Glomerular visceral epithelial cell (primary cell): ENCODE measurements at regions not wholly inside any gene's neighbourhood (a gene's known extent, or its start where the extent isn't known, plus 50 kb on each side); places are given as distances from the start of the nearest gene placed in this dataset.
A peak's percentile ranks its signal among the peaks of the same experiment; 100 is the strongest.

Experiments used
- DNase-seq: peaks from one replicate; pipeline ENCODE4 v3.0.0-alpha.2; 2016; ENCODE audit errors: extremely low spot score

DNA sequence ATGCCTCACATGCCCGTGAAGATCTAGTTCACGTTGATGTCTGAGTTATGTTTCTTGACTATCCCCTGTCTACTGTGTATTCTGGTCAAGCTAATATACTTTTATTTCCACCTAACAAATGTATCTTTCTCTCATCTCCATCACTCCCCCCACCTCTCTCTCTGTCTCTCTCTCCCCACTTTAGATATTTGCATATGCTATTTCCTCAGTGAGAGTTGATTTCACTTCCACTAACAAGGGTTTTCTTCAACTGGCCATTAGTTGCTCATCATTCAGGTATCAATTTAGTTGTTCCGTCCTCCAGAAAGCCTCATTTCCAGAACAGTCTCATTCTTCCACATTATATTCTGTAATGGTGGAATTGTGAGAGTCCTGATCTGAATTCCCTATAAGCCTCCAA is 1777.8 kb upstream of the TENM3 start:
- DNase-seq = no peak

DNA sequence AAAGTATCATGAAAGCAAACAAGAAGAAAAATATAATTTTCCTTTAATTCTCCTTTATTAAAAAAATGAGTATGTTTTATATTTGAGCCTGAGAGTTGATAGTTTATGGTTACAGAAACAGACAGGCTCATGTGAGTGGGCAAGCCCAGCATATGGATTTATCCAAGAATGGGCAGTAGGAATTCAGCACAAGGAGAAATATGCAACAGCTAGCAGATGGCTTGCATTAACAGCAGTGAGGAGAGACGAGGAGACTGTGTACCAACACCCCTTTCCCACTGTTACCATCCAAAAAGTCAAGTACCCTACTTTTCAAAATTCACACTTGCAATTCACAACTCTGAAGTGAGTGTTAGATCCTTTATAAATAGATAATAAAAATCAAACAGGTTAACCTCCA is 1760.2 kb upstream of the TENM3 start:
- DNase-seq = no peak

DNA sequence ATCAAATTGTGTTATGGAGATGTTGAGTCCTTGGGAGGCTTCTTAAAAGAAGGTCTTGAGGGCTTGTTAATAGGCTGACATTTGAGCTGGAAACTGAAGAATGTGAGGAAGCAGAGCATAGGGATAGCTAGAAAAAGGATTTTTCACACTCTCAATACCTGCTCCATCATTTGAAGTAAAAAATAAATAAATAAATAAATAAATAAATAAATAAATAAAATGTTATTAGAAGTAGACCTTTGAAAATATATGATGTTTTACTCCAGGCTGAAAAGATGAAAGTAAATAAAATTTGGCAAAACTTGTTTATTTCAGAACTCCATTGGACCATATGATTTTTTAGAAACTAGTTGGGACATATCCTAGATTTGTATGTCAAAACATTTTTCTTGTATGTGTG is 1757.8 kb upstream of the TENM3 start:
- DNase-seq = no peak

DNA sequence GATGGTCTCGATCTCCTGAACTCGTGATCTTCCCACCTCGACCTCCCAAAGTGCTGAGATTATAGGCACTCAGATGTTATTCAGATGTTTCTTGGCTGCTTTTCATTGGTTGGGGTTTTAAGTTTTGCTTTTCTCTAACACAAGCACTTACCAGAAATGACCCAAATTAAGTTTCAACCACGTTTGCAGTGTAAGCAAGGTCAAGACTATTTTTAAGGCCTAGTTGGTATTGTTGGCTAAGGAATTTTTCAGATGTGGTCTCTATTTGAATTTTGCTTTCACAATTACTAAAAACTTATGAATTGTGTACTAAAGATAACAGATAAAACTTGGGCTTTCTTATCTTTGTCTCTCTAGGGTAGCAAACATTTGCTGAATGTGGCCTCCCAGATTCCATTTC is 1756.9 kb upstream of the TENM3 start:
- no peak for DNase-seq

DNA sequence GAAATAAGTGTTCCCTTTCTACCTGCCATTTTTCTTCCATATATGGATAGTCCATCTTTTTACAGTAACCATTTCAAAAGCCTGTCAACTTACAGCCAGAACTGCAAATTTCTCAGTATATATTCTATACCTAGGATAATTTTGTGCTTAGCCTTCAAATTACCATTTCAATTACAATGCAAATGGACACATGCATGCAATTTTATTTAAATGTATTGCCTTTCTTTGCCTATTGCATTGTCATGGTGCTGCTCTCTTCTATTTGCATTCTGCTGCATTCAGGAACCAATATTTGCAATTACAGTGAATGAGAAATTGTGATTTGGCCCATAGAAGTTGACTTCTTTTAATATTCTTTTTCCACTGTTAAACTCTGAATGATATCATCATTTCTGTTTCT is 1753.4 kb upstream of the TENM3 start:
- no peak for DNase-seq

DNA sequence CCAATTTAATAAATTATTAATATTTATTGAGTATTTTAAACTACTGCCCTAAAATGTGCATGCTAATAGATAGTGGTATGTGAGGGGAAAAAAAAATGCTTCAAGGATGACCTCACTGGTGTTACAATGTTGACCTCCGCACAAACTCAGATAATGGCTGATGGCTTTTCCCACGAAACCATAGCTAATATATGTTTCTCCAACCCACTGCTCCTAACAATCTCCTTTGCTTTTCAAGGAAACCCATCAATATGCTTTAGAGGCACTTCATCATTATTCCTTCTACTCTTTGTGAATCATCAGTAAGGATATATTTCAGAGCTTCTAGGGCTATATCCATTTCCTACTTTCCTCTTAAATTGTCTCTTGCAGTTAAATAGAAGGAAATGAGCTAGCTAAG is 1752.0 kb upstream of the TENM3 start:
- no peak for DNase-seq

DNA sequence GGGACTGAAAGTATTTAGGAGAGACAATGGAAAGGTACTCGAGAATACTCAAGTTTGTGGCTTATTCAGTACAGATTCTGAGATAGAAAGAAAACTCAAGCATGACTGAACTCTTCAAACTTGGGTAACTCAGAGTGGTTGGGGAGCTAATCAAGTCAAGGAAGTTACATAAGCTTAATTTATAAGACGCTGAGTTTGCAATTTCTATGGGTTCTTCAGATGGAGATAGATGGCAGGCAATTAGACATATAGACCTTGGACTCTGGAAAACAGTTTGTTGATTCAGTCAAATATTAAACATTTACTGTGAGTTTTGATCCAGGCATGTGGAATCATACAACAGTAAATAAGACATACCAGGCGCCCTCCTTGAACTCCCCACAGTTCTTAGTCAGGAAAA is 1749.9 kb upstream of the TENM3 start:
- DNase-seq = no peak

DNA sequence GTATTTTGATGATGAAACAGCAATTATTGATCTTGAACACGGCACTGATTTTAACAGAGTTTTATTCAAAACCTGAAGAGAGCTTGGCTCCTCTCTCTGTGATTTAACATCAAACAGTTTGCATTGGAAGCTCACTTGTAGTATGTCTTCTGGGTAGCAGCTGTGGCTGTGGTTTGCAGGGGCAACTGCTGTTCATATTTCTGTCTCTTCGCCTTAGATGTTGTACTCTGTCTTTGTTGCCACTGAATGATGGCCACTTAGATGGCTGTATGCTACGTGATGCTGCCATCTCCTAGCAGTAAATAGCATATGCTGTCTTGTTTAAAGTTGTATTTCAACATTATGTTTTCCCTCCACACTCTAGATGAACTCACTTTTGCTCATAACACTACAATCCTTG is 1743.0 kb upstream of the TENM3 start:
- no peak for DNase-seq

DNA sequence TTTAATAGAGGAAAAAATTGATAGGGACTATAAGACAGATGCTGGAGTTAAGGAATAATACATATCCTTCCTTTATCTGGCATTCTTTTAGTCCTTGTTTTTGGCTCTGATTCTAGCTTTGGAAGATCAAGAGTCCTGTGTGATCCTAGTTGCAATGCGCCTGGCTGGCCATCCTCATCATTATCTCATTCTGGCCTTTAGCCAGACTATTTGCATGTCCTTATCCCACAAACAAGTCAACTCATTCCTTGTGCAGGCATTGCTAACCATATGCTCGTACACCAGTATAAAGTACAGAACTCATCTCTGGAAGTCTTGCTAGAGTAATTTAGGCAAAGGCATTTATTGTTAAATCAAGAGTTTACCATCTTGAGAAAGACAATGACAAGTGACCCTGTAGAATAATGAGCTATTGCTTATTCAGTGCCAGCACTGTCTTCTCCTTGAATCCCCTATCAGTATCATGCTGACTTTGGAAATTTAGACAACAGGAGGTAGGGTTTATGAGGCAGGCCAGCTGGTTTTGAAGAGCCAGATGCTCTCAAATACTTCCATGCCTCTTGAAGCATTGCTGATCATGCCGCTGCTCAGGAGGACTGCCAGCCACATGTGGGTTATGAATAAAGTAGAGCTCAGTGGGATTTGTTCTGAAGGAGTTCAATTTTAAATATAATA is 1730.3 kb upstream of the TENM3 start:
- DNase-seq = no peak

DNA sequence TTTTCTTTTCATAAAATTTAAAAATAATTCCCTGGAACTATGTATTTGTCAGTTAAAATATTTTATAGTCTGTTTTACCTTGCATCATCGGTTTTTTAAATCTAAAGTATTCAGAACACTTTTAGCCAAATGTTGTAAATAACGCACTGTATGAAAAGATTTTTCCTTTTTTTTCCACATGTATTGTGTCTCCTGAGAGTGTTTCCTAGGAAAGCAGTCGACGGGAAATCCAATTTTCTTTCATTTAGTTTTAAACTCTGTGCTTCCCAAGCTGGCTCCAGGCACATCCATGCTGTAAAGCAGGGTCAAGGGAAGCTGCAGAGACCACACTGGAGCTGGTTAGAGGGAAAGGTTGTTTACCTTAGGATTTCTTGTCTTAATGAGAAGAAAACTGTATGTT is 1724.3 kb upstream of the TENM3 start:
- no peak for DNase-seq

DNA sequence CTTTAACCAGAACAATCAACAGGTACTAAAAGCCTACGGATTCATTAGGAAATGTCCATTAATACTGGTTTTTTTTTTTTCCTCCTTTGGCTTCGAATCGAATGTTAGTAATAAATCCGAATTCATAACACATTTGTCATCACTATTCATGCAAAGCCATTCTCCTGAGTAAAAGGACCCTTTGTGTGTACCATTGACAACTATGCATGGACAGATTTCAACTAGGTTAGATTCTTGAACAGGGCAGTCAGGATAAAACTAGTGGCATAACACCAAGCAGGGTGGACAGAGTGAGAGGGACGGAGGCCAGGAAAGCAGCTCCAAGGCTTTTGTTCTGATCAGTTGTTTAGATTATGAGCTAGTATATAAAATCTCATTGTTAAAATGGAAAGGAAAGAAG is 1722.0 kb upstream of the TENM3 start:
- peak; percentile 30 for DNase-seq

DNA sequence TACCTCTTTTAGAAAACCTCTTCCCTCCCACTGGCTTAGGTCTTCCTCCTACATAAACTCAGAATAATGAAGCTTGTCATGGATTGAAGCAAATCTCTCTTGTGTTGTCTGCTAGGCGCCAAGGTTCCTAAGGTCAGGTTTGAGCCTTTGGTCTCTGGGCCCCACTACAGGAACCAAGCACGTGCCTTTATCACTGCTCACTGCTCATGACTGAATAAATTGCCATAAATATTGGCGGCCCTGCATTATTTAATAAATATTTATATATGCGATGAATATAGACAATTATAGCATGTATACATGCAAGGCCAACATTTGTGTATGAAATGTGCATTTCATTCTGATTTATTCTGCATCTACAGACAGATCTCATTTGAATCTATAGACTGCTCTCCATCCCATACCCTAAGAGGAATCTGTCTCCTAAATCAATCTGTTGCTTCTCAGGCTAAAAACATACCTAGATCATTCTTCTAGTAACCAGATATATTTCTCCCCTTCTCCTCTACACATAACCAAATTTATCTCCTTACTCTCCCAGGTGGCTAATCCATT is 1717.6 kb upstream of the TENM3 start:
- DNase-seq = no peak

DNA sequence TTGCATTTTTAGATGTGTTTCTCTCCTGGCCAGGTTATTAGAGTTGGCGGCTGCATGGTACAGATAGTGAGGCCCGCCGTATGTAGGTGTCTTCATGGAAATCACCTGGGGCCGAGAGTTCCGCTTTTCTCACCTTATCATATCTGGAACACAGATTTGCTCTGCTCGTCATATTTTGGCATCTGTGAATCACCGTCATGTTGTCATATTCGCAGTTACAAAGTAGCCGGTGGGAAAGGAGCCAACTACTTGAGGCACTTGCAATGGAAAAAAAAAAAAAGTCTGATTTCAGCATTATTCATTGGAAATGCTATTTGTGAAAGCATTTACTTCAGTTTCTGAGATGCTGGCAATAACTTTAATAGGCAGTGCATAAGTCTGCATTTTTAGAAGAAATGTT is 1715.2 kb upstream of the TENM3 start:
- DNase-seq = no peak

DNA sequence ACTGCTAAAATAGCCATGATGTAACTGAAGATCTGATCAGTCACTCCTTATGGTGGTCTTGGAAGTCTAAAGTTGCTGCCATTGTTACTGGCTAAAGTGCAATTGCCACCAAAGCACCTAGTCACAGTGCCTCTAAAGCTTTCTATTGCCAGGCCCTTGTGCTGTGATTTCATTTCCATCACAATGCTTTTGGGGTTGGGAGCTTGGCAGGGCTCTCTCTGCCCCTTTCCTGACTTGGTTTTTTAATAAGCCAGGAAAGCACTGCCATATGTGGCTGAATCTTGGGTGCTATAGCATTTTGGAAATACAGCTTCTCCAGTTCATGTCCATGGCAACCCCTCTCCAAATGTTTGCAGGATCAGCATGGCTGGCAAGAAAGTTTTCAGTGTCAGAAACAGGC is 1712.4 kb upstream of the TENM3 start:
- no peak for DNase-seq

DNA sequence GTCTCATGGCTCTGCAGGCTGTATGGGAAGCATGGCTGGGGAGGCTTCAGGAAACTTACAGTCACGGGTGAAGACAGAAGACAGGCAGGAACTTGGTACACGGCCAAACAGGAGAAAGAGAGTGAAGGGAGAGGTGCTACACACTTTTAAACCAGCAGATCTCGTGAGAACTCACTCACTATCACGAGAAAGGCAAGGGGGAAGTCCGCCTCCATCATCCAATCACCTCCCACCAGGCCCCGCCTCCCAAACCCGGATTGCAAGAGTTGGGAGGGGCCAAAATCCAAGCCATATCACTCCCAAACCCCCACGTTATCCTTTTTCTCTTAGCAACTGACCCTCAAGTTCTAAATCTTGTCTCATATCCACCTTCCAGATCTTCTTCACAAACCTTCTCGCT is 1710.5 kb upstream of the TENM3 start:
- DNase-seq = no peak

DNA sequence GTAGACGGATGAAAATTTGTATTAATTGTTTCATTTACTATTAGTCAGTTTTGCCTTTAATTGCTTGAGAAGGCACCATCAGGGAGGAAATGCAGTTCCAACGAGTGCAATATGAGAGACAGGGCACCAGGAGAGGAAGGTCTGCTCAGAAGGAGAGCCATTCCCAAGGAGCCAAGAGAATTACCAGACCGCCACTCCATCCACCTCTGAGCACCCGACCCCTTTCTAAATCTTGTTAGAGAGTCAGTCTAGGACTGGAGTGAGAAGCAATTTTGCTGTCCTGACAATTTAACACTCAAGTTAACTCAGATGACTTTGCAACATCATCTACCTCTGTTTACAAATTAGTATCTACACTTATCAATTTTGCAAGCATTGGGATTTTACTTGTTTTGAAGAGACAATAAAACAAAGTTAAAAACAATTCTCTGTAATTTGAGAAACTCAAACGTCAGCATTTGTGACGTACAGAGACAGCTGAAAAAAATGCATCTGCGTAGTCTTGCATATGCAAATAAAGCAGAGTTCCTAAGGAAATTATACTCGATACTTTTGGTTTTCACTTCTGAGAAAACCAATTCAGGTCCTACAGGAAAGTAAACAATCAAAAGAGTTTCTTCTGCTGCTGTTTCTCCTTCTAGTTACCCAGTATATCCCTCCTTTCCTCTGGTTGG is 1704.7 kb upstream of the TENM3 start:
- DNase-seq = no peak

DNA sequence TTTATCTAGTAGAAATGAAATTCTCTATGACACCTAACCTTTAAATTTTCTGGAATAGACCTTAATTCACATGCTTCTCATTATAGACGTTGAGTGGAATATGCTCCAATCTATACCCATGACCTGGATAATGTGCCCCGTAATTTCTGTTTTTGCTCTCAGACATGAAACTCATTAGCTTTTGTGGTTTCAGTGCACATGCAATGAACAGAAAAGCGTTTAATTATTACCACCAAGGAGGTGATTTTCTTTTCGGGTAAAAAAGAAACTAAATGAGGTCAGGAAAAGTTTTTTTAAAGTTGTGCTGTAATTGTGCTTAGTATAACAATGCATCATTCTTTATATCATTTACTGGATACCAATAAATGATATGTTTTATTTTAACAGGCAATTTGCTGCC is 1703.9 kb upstream of the TENM3 start:
- DNase-seq = no peak

DNA sequence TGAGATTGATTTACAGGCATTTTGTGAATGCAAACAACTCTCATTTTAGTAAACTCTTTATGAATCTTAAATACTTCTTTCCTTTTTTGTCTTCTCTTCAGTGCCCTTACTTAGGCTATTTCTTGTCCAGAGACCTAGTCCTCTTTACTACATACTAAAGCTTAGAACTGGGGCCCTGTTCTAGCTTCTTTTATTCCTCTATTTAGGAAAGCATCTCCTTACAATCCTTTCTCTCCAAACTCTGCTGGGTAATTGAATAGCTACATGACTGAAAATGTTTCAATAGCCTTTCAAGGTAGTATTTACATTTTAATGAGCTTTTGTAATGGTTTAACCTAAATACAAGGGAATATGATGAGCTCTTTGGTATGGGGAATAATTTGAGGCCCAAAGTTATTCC is 1701.5 kb upstream of the TENM3 start:
- DNase-seq = no peak

DNA sequence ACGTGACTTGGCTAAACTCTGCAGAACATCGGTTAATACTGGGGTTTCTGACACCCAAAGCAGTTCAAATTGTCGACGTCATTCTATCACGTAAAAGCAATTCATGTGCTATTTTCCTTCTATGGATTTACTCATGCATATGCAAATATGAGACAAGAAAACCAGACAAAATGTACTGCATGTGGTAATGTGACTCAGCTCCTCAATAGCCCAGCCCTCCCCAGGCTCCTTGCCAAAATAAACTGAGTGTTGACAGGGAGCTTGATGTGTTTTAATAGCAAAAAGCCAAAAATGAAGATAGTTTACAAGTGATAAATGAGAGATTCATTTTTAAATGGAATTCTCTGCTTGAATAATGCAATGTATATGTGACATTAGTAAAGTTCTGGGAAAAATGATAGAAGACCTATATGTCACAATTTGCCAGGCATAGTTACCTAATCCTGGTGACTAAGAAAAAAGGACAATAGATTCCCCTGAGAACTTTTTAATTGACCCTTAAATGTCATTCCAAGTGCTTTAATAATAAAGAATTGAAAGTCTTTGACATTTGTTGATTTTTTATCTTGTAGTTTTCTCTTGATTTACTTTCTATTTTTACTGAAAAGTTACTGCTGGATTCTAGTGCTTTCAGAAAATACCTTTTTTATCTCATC is 1700.6 kb upstream of the TENM3 start:
- peak; percentile 63 for DNase-seq

DNA sequence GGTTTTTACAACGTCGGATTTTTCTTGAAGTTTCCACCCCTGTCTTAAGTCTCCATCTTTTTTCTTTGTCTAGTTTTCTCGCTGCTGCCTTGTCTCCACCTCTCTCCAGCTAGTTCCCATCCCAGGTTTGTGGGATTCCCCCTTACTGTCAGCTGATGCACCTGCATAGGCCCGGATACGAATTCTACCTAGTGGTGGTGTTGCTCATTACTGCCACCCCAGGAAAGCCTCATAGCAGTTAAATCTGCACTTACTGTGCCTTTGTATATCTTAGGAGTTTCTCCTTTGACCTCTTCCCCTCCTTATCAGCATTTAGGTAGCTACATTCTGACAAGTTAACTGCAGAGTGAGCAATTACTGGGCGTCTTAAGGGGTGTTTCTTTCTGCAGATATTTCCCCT is 1693.1 kb upstream of the TENM3 start:
- no peak for DNase-seq

DNA sequence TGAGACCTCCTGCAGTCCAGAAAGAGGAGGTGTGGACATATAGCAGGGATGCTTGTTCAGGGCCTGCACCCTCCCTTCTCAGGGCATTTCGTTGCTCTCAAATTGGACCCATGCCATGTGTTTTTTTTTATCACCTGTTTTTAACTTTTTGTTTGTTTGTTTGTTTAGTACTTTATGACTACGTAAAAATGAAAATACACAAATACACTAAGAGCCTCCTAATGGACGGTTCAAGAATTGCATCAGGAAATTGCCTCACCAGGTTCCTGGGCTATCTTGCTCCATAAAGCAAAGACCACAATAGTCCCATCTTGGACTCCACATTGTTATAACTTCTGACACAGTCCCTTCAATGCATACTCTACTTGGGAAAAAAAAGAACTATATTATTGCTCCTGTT is 1685.9 kb upstream of the TENM3 start:
- DNase-seq = no peak

DNA sequence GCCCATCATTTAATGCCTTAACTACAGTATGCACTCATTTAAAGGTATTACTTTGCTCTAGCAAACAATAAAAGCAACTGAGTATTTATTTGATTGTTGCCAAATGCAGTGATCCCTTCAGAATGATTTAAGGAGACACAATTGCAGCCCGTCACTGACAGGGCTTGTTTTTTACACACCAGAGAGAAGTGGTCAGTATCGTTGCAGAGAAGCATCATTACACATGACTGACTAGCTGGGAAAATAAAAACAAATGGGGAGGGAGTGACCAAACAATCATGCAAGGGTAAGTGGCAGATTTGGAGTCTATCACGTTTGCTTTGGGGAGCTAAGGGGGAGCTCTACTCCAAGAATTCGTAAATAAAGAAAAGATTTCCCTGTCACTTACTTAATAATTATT is 1685.3 kb upstream of the TENM3 start:
- no peak for DNase-seq

DNA sequence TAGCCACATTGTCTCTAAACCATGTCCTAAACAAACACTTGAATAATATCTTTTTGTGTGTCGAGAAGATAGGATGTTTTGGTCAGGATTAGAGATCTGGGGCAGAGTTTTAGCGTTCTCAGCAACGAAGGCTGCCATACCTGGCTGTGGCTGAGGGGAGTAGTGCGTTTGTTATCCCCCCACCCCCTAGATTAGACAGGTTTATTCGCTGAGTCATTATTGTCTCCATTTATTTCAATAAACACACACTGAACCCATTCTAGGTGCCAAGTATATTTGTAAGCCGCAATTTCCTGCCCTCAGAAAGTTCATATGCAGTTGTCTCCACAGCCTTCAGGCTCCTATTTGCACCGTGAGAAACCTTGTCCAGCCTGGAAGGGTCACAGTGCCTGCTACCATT is 1684.8 kb upstream of the TENM3 start:
- no peak for DNase-seq
